ENCODE measurements at regions not wholly inside any gene's neighbourhood (a gene's known extent, or its start where the extent isn't known, plus 50 kb on each side); places are given as distances from the start of the nearest gene placed in this dataset.

DNA sequence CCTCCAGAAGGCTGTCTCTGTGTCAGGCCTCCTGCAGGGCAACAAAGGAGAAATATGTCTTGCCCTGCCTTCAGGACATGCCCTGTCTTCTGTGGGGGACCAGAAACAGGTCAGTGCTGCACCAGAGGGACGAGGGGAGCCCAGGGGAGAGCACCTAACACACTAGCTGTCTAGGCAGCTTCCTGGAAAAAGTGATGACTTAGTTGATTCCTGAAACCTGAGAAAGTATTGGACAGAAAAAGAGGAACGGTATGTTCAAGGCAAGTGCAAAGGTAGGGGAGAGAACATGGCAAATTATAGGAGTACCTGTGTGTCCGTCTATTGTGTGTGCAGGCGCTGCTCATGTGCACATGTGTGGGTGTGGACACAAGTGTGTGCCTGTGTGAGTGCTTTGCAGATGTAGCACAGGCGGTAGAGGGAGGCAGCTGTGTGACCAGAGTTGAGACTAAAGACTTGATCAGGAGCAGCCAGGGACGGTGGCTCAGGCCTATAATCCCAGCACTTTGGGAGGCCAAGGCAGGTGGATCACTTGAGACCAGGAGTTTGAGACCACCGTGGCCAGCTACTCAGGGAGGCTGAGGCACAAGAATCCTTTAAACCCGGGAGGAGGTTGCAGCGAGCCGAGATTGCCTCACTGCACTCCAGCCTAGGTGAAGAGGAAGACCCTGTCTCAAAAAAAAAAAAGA lies 119.5 kb downstream of the GYPC start:
- H3K9me3 ChIP-seq (ENCODE audit: insufficient read depth, low read depth, low read length): no peaks in the 10 kb centered on the region
- no peak overlapping the region for H3K27ac ChIP-seq (ENCODE audit: low read depth, low read length)
- H3K36me3 ChIP-seq (ENCODE audit: insufficient read depth, low read length): no peaks in the 10 kb centered on the region
- 0 out of 2 replicates have a peak, but pooled peaks cover 4% of the 10 kb centered on the region for H3K4me1 ChIP-seq (ENCODE audit: insufficient read depth, low read length)
- H3K27me3 ChIP-seq (ENCODE audit: insufficient read depth, low read length): peaks cover 7% of the 10 kb centered on the region
- no peak overlapping the region for H3K9ac ChIP-seq (ENCODE audit: low read depth, low read length)
- 92% methylated on average over 10 of the region's 10 CpGs for WGBS
- no peak overlapping the region for H3K4me3 ChIP-seq (ENCODE audit: low read length)

DNA sequence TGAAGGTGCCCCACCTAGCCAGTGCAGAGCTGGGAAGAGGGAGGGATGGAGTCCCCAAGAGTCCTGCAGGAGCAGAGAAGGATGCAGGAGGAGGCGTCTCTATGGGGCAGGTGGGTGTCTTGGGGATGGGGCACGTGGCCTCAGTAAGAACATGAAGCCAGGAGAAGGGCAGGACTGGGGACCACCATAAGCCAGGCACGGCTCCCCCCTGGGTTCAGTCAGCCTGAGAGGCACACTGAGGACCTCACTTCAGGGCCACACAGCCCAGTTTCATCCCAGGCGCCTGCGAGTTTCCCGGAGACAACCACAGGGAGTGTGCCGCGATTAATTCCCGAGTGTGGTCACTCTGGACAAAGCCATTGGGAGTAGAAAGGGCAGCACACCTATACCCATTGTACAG lies 120.3 kb downstream of the GYPC start:
- WGBS: 33% methylated on average over 9 of the region's 9 CpGs
- no peak overlapping the region for H3K9ac ChIP-seq (ENCODE audit: low read depth, low read length)

DNA sequence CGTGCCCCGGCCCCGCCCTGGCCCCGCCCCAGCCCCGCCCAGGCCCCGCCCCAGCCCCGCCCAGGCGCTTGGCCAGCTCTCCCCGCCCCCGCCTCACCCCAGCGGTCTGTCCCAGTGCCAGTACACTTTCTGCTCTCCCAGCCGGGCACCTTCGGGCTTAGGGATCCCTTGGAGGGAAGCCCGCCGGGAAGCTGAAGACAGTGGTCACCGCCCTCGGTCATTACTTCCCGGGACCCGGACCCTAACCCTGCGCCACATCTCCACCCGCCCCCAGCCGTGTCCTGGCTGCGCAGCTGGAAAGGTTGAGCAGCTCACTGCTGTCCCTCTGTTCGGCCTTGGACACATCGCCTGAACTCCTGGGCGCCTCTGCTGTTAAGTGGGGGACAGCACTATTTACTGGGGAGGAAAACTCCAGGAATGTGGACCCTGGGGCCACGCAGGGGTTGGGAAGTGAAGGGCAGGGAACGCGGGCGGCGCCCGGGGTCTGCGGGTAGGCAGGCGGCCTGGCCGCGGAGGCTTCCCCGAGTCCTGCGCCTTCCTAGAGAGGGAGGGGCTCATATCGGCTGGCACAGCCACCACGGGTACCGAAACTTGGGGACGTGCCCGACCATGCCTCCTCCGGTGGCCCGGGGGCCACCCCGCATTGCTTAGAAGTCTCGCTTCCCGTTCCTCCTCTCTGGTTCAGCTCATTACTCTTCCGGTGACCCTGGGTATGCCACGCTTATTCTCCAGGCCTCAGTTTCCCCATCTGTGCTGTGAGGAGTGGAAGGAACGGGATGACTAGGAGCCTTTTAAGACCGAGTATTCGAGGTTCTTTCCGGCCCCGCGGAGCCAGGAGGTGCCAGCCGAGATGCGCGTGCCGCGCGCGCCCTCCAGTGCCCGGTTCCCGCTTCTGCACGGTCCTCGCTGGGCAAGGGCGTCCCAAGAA lies 121.0 kb downstream of the GYPC start:
- Histone ChIP-seq H3K4me3 (ENCODE audit: low read length) (peak overlapping the region; percentile 80), H3K4me1 (ENCODE audit: insufficient read depth, low read length) (0 out of 2 replicates have a peak, but pooled peaks cover 4% of the 10 kb centered on the region), H3K9ac (ENCODE audit: low read depth, low read length) (peak overlapping the region; percentile 30; the same call in 1 of the 2 replicates), H3K36me3 (ENCODE audit: insufficient read depth, low read length) (no peaks in the 10 kb centered on the region), H3K27me3 (ENCODE audit: insufficient read depth, low read length) (peaks cover 7% of the 10 kb centered on the region), H3K9me3 (ENCODE audit: insufficient read depth, low read depth, low read length) (no peaks in the 10 kb centered on the region), H3K27ac (ENCODE audit: low read depth, low read length) (no peak overlapping the region)
- under 1% methylated on average over 68 of the region's 68 CpGs for WGBS

More for the DNA sequence above, 120.3 kb downstream of the GYPC start:
- H3K4me1 ChIP-seq (ENCODE audit: insufficient read depth, low read length): 0 out of 2 replicates have a peak, but pooled peaks cover 4% of the 10 kb centered on the region
- no peaks in the 10 kb centered on the region for H3K9me3 ChIP-seq (ENCODE audit: insufficient read depth, low read depth, low read length)
- peaks cover 7% of the 10 kb centered on the region for H3K27me3 ChIP-seq (ENCODE audit: insufficient read depth, low read length)
- H3K4me3 ChIP-seq (ENCODE audit: low read length): peak overlapping the region; percentile 80
- H3K36me3 ChIP-seq (ENCODE audit: insufficient read depth, low read length): no peaks in the 10 kb centered on the region
- H3K27ac ChIP-seq (ENCODE audit: low read depth, low read length): no peak overlapping the region

DNA sequence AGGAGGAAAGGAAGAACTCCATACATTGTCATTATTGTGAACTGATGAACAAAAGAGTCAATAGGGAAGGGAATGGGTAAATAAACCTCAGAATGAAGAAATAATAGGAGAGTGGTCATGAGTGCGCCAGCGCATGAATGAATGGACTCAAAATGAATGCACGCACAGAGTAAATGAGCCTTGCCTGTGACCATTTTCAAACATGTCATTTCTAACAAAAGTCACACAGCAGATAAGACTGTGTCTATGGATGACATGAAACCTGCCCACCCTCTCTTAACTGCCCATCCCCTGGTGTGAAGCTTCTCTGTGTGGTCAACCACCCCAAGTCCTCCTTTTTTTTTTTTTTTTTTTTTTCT lies 121.1 kb upstream of the TEX51 start:
- 56% methylated on average over 3 of the region's 3 CpGs for WGBS
- Histone ChIP-seq H3K36me3 (ENCODE audit: insufficient read depth, low read length) (no peaks in the 10 kb centered on the region), H3K9me3 (ENCODE audit: insufficient read depth, low read depth, low read length) (no peaks in the 10 kb centered on the region)

DNA sequence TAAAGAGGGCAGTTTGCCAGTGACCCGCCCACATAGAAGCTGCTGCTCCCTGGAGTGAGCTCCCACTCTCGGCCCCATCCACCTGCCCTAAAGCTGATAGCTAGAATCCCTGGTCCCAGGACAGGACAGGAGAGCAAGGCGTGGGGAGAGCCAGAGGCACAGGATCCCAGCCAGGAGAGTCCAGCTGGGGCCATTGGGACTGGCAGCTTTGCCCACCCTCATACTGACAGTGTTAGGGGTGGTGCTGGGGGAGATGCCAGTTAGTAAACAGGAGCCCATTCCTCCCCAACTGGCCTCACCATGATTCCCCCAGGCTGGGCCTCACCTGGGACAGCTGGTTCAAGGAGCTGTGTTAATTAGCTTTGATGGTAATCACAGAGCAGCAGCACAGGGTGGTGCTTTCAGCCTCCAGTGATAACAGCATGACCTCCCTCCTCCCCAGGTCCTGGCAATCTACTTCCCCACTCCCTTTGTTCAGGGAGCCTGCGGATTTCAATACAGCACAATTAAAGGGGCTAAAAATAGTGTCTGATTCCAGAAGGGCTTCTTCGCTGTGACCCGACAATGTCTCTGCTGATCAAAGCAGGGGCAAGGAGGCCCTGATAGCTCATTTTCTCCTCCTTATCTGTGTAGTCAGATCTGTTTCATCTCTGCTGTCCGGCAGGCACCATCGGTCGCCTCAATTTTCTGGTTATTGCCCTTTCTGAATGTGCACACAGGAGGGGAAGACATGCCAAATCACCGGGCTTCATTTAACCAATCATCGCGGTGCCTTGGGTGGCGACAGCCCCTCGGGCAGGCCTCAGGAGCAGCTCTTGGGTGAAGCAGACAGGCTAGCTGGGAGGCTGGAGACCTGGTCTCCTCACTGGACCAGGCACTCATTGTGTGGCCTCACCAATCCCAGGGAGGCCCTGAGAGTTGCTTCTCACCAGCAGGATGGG lies 119.9 kb upstream of the TEX51 start:
- Histone ChIP-seq H3K9me3 (ENCODE audit: insufficient read depth, low read depth, low read length) (no peaks in the 10 kb centered on the region), H3K36me3 (ENCODE audit: insufficient read depth, low read length) (no peaks in the 10 kb centered on the region), H3K27me3 (ENCODE audit: insufficient read depth, low read length) (peaks cover 7% of the 10 kb centered on the region), H3K4me1 (ENCODE audit: insufficient read depth, low read length) (0 out of 2 replicates have a peak, but pooled peaks cover 4% of the 10 kb centered on the region), H3K27ac (ENCODE audit: low read depth, low read length) (no peak overlapping the region), H3K9ac (ENCODE audit: low read depth, low read length) (no peak overlapping the region), H3K4me3 (ENCODE audit: low read length) (no peak overlapping the region)
- WGBS: 79% methylated on average over 14 of the region's 14 CpGs

More for the DNA sequence above, 121.1 kb upstream of the TEX51 start:
- no peak overlapping the region for H3K4me3 ChIP-seq (ENCODE audit: low read length)
- H3K4me1 ChIP-seq (ENCODE audit: insufficient read depth, low read length): 0 out of 2 replicates have a peak, but pooled peaks cover 4% of the 10 kb centered on the region
- no peak overlapping the region for H3K27ac ChIP-seq (ENCODE audit: low read depth, low read length)
- no peak overlapping the region for H3K9ac ChIP-seq (ENCODE audit: low read depth, low read length)
- H3K27me3 ChIP-seq (ENCODE audit: insufficient read depth, low read length): peaks cover 7% of the 10 kb centered on the region

DNA sequence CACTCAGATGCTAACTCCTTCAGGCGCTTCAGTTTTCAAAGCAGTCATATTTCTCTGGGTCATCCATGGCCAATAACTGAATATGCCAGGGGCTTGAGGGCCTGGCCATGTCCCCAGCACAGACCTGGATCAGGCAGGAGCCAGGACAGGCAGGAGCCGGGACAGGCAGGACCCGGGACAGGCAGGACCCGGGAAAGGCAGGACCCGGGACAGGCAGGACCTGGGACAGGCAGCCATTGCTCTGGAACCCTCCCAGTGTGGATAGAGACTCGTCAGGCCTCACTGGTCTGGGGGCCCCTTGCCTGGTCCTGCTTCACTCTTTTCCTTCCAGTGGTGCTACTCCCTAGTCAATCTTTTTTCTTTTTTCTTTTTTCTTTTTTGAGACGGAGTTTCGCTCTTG lies 117.5 kb upstream of the TEX51 start:
- no peaks in the 10 kb centered on the region for H3K36me3 ChIP-seq (ENCODE audit: insufficient read depth, low read length)
- no peak overlapping the region for H3K4me3 ChIP-seq (ENCODE audit: low read length)
- H3K4me1 ChIP-seq (ENCODE audit: insufficient read depth, low read length): 0 out of 2 replicates have a peak, but pooled peaks cover 4% of the 10 kb centered on the region
- peaks cover 2% of the 10 kb centered on the region for H3K27me3 ChIP-seq (ENCODE audit: insufficient read depth, low read length)
- no peaks in the 10 kb centered on the region for H3K9me3 ChIP-seq (ENCODE audit: insufficient read depth, low read depth, low read length)
- WGBS: 81% methylated on average over 8 of the region's 8 CpGs
- H3K9ac ChIP-seq (ENCODE audit: low read depth, low read length): no peak overlapping the region
- no peak overlapping the region for H3K27ac ChIP-seq (ENCODE audit: low read depth, low read length)

DNA sequence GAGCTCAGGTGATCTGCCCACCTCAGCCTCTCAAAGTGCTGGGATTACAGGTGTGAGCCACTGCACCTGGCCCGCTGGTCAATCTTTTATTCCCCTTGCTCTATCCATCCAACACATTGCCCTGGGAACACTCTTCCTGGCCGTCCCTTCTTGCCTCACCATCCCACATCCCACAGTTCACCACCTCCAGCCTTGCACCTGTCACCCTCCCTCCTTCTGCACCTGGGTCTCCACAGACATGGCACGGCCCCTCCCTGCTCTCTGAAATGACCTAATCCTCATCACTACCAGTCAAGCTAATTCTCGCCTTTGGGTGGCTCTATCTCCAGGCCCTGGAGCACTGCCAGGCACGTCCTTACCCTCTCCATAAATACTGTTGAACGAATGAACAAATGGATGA lies 116.9 kb upstream of the TEX51 start:
- Histone ChIP-seq H3K4me1 (ENCODE audit: insufficient read depth, low read length) (0 out of 2 replicates have a peak, but pooled peaks cover 4% of the 10 kb centered on the region), H3K4me3 (ENCODE audit: low read length) (no peak overlapping the region), H3K27me3 (ENCODE audit: insufficient read depth, low read length) (no peaks in the 10 kb centered on the region), H3K9ac (ENCODE audit: low read depth, low read length) (no peak overlapping the region), H3K27ac (ENCODE audit: low read depth, low read length) (no peak overlapping the region), H3K36me3 (ENCODE audit: insufficient read depth, low read length) (no peaks in the 10 kb centered on the region), H3K9me3 (ENCODE audit: insufficient read depth, low read depth, low read length) (no peaks in the 10 kb centered on the region)
- 94% methylated on average over 6 of the region's 6 CpGs for WGBS

DNA sequence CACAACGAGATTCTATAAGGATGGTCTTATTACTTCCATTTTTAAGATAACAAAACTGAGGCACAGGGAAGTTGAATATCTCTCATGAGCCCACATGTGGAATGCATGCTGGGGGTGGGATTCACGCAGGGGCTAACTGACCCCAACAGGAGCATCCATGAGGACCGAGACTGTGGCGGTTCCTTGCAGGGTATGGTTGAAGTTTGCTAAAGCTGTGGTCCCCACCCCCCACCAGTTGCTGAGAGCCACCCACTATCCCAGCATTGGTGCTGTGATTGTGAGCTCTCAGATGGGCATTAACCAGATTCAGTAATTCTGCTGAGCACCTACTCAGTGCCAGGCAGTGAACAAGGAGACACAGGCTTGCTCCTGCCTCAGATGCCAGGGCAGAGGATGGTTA lies 116.0 kb upstream of the TEX51 start:
- Histone ChIP-seq H3K36me3 (ENCODE audit: insufficient read depth, low read length) (no peaks in the 10 kb centered on the region), H3K4me3 (ENCODE audit: low read length) (no peak overlapping the region), H3K9me3 (ENCODE audit: insufficient read depth, low read depth, low read length) (no peaks in the 10 kb centered on the region), H3K9ac (ENCODE audit: low read depth, low read length) (no peak overlapping the region), H3K27ac (ENCODE audit: low read depth, low read length) (no peak overlapping the region), H3K27me3 (ENCODE audit: insufficient read depth, low read length) (no peaks in the 10 kb centered on the region), H3K4me1 (ENCODE audit: insufficient read depth, low read length) (0 out of 2 replicates have a peak, but pooled peaks cover 4% of the 10 kb centered on the region)
- WGBS: 96% methylated on average over 3 of the region's 4 CpGs

DNA sequence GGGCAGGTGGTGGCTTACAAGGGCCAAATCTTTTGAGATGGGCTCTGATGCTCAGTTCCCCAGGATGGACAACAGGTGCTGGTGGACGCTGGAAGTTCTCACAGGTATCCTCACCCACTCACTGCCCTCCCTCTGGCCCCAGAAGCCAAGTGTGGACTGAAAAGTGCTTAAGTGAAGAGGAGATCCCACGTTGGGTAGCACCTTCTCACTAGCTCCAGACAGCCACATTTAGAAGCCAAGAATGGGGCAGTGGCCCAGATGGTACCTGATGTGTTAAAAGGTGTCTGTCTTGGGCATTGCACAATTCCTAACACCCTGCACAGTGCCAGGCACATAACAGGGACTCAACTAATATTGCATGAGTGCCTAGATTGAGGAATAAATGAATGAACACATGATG lies 115.3 kb upstream of the TEX51 start:
- no peaks in the 10 kb centered on the region for H3K36me3 ChIP-seq (ENCODE audit: insufficient read depth, low read length)
- 93% methylated on average over 2 of the region's 2 CpGs for WGBS
- no peaks in the 10 kb centered on the region for H3K9me3 ChIP-seq (ENCODE audit: insufficient read depth, low read depth, low read length)
- H3K4me1 ChIP-seq (ENCODE audit: insufficient read depth, low read length): 0 out of 2 replicates have a peak, but pooled peaks cover 4% of the 10 kb centered on the region
- H3K27me3 ChIP-seq (ENCODE audit: insufficient read depth, low read length): no peaks in the 10 kb centered on the region
- no peak overlapping the region for H3K4me3 ChIP-seq (ENCODE audit: low read length)
- H3K27ac ChIP-seq (ENCODE audit: low read depth, low read length): no peak overlapping the region
- H3K9ac ChIP-seq (ENCODE audit: low read depth, low read length): no peak overlapping the region

DNA sequence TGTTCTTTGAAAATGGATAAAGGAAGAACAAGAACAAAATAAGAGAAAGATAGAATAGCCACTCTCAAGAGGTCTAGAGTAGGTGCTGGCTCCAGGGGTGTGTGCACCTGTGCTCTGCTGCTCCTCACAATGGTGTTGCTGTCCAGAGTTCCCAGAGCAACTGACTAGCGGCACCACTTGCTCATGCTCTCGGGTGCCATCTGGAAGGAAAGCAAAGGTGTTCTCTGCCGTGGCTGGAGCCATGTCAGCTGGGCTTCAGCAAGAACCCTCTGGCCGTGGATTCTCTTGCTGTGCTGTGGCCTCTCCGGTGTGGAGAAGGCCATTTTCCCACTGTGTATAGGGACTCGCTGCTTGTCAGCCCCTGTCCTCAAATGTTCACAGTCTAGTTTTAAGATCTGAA lies 114.6 kb upstream of the TEX51 start:
- no peak overlapping the region for H3K9ac ChIP-seq (ENCODE audit: low read depth, low read length)
- no peak overlapping the region for H3K27ac ChIP-seq (ENCODE audit: low read depth, low read length)
- H3K4me1 ChIP-seq (ENCODE audit: insufficient read depth, low read length): no peaks in the 10 kb centered on the region
- no peaks in the 10 kb centered on the region for H3K9me3 ChIP-seq (ENCODE audit: insufficient read depth, low read depth, low read length)
- no peak overlapping the region for H3K4me3 ChIP-seq (ENCODE audit: low read length)
- H3K36me3 ChIP-seq (ENCODE audit: insufficient read depth, low read length): no peaks in the 10 kb centered on the region
- no peaks in the 10 kb centered on the region for H3K27me3 ChIP-seq (ENCODE audit: insufficient read depth, low read length)
- 91% methylated on average over 6 of the region's 6 CpGs for WGBS

All from HUES64 (cell line).